OCI-LY1 (cell line): ENCODE measurements at regions not wholly inside any gene's neighbourhood (a gene's known extent, or its start where the extent isn't known, plus 50 kb on each side); places are given as distances from the start of the nearest gene placed in this dataset.

Source experiments
- H2AFZ ChIP-seq: fragments of 200-600 bp; sonication (generic), shearing (Covaris generic); 2 replicates; pipeline ENCODE4 v1.6.0; 2014; ENCODE audit warnings: antibody characterized with exemption, mild to moderate bottlenecking, low read length
- H3F3A ChIP-seq: fragments of 200-600 bp; sonication (generic), shearing (Covaris generic); 2 replicates; pipeline ENCODE4 v1.6.0; 2014; ENCODE audit warnings: mild to moderate bottlenecking, antibody characterized with exemption, low read length, moderate library complexity; ENCODE audit not compliant: insufficient read depth
- H3K27ac ChIP-seq: fragments of 200-600 bp; sonication (generic); 2 replicates; pipeline ENCODE4 v1.5.1; 2014; ENCODE audit warnings: low read length, mixed run types, mild to moderate bottlenecking, low read depth; ENCODE audit not compliant: poor library complexity, severe bottlenecking
- H3K27me3 ChIP-seq: fragments of 200-600 bp; sonication (generic); 2 replicates; pipeline ENCODE4 v1.6.0; 2014; ENCODE audit warnings: antibody characterized with exemption, mild to moderate bottlenecking, low read length, moderate library complexity; ENCODE audit not compliant: insufficient read depth
- H3K36me3 ChIP-seq: fragments of 200-600 bp; sonication (generic); 2 replicates; pipeline ENCODE4 v1.6.1; 2014; ENCODE audit warnings: mild to moderate bottlenecking, antibody characterized with exemption, low read length, moderate library complexity, mixed read lengths; ENCODE audit not compliant: insufficient read depth
- H3K4me1 ChIP-seq: fragments of 200-600 bp; sonication (generic); 2 replicates; pipeline ENCODE4 v1.5.1; 2014; ENCODE audit warnings: mild to moderate bottlenecking, low read length, moderate library complexity; ENCODE audit not compliant: insufficient read depth, severe bottlenecking
- H3K4me2 ChIP-seq: fragments of 200-600 bp; sonication (generic), shearing (Covaris generic); 2 replicates; pipeline ENCODE4 v1.6.1; 2014; ENCODE audit warnings: low read length
- H3K4me3 ChIP-seq: fragments of 200-600 bp; sonication (generic); 2 replicates; pipeline ENCODE4 v1.5.1; 2014; ENCODE audit warnings: low read length, low read depth, mild to moderate bottlenecking, mixed read lengths; ENCODE audit not compliant: poor library complexity, severe bottlenecking
- H3K79me2 ChIP-seq: fragments of 200-600 bp; shearing (Covaris generic); 2 replicates; pipeline ENCODE4 v1.6.1; 2016; ENCODE audit warnings: mixed run types, low read length, mixed read lengths; ENCODE audit not compliant: insufficient read depth
- H3K9ac ChIP-seq: fragments of 200-600 bp; sonication (generic), shearing (Covaris generic); 2 replicates; pipeline ENCODE4 v1.6.1; 2014; ENCODE audit warnings: mild to moderate bottlenecking, low read length, mixed read lengths
- H3K9me2 ChIP-seq: fragments of 200-600 bp; sonication (generic), shearing (Covaris generic); 2 replicates; pipeline ENCODE4 v1.6.1; 2014; ENCODE audit warnings: low read depth, mild to moderate bottlenecking, low read length, mixed read lengths
- H3K9me3 ChIP-seq: fragments of 200-600 bp; shearing (Covaris generic); 2 replicates; pipeline ENCODE4 v1.6.1; 2014; ENCODE audit warnings: low read length, mixed read lengths
- H4K20me1 ChIP-seq: fragments of 200-600 bp; sonication (generic), shearing (Covaris generic); 2 replicates; pipeline ENCODE4 v1.6.0; 2016; ENCODE audit warnings: mild to moderate bottlenecking, low read length; ENCODE audit not compliant: insufficient read depth
- EZH2 ChIP-seq: fragments of 200-600 bp; sonication (generic), shearing (Covaris generic); IDR thresholded peaks from 2 replicates; pipeline ENCODE4 v1.8.0; 2017; ENCODE audit warnings: borderline replicate concordance, mixed run types, mild to moderate bottlenecking, antibody characterized with exemption, low read length, moderate library complexity, mixed read lengths
- TF ChIP-seq, protein P1 (sequence below): fragments of 200-600 bp; sonication (generic), shearing (Covaris generic); IDR thresholded peaks from 2 replicates; pipeline ENCODE4 v1.5.1; 2017; ENCODE audit warnings: mild to moderate bottlenecking, antibody characterized with exemption, low read length, moderate library complexity, mixed read lengths

DNA sequence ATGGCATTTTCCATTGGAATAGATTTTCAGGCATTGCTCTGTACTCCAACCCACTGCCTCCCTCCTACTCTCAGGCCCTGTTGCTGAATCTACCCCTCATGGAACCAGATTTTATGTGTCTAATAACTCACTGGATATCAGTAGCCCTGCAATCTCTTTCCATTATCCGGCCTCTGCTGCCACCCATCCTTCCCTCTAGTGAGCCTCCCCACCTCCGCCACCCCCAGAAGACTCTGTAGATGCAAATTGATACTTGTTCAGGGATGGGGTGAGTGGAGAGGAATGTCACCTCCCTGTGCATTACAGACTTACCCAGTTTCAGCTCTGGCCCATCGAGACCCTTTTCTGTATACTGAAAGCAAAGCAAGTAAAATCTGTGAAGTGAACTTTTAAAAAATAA, 52.3 kb upstream of the PHYHIPL start:
- H3K4me1 ChIP-seq, result no peaks in the 10 kb centered on the region
- TF ChIP-seq, protein P1, sequence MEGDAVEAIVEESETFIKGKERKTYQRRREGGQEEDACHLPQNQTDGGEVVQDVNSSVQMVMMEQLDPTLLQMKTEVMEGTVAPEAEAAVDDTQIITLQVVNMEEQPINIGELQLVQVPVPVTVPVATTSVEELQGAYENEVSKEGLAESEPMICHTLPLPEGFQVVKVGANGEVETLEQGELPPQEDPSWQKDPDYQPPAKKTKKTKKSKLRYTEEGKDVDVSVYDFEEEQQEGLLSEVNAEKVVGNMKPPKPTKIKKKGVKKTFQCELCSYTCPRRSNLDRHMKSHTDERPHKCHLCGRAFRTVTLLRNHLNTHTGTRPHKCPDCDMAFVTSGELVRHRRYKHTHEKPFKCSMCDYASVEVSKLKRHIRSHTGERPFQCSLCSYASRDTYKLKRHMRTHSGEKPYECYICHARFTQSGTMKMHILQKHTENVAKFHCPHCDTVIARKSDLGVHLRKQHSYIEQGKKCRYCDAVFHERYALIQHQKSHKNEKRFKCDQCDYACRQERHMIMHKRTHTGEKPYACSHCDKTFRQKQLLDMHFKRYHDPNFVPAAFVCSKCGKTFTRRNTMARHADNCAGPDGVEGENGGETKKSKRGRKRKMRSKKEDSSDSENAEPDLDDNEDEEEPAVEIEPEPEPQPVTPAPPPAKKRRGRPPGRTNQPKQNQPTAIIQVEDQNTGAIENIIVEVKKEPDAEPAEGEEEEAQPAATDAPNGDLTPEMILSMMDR, result no peak
- no peak for TF ChIP-seq EZH2
- no peaks in the 10 kb centered on the region for H4K20me1 ChIP-seq

DNA sequence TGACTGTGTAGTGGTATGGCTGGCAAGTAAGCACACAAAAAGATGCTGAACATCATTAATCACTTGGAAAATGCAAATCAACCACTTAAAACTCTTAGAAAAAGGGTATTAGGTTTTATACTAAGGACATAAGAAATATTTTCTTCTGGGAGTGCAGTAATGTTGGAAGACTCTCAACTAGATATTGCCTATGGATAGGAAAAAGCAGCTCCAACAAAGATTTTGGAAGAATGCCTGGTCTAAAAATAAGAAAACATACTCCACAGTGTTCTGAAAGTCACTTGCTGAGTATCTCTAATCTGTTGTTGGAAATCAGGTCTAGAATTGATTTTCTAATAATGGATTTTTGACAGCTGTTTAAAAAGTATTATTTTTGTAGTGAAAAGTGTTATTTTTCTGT, 50.8 kb upstream of the PHYHIPL start:
- H3K27ac ChIP-seq, result no peak overlapping the region
- H3K9me2 ChIP-seq, result no peaks in the 10 kb centered on the region
- no peaks in the 10 kb centered on the region for H3K27me3 ChIP-seq
- H3K79me2 ChIP-seq, result no peaks in the 10 kb centered on the region
- no peaks in the 10 kb centered on the region for H3F3A ChIP-seq
- no peaks in the 10 kb centered on the region for H3K9me3 ChIP-seq
- no peak overlapping the region for H3K9ac ChIP-seq
- TF ChIP-seq, protein P1, result no peak
- TF ChIP-seq EZH2, result no peak
- no peak overlapping the region for H3K4me2 ChIP-seq
- no peaks in the 10 kb centered on the region for H4K20me1 ChIP-seq
- no peaks in the 10 kb centered on the region for H3K4me1 ChIP-seq
- no peak overlapping the region for H3K4me3 ChIP-seq
- H2AFZ ChIP-seq, result no peak overlapping the region
- no peaks in the 10 kb centered on the region for H3K36me3 ChIP-seq

More for the DNA sequence above, 52.3 kb upstream of the PHYHIPL start:
- Histone ChIP-seq H3K27ac (no peak overlapping the region), H3F3A (no peaks in the 10 kb centered on the region), H3K79me2 (no peaks in the 10 kb centered on the region), H3K4me3 (no peak overlapping the region), H3K36me3 (no peaks in the 10 kb centered on the region), H3K9me2 (no peaks in the 10 kb centered on the region), H3K27me3 (no peaks in the 10 kb centered on the region), H3K9ac (no peak overlapping the region), H3K9me3 (no peaks in the 10 kb centered on the region), H2AFZ (no peak overlapping the region), H3K4me2 (no peak overlapping the region)

DNA sequence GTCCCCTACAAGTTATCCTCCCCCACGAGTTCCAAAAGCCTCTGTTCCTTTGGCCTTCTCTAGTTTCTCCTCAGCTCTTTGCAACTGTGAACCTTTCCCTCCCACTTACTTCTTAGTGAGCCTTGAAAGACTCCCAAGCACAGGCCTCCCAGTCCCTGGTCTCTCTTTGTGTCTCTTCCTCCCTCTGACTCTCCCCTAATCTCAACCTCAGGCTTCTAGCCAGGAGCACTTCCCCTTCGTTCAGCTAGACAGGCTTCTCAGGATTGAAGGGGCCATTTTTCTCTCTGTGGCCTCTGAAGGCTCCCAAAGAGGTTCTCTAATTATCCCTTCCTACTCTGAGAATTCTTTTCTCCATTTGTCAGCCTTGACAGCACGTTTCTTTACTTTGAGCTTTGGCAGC, 50.2 kb upstream of the PHYHIPL start:
- Histone ChIP-seq H3K36me3 (no peaks in the 10 kb centered on the region), H3K9me3 (no peaks in the 10 kb centered on the region), H3K4me2 (no peak overlapping the region), H3K9me2 (no peaks in the 10 kb centered on the region), H3K79me2 (no peaks in the 10 kb centered on the region), H4K20me1 (no peaks in the 10 kb centered on the region), H3K4me1 (no peaks in the 10 kb centered on the region), H3K27me3 (no peaks in the 10 kb centered on the region), H2AFZ (no peak overlapping the region), H3K9ac (no peak overlapping the region), H3K4me3 (no peak overlapping the region), H3K27ac (no peak overlapping the region), H3F3A (no peaks in the 10 kb centered on the region)
- no peak for TF ChIP-seq EZH2
